GM12891 (cell line): ENCODE measurements at regions not wholly inside any gene's neighbourhood (a gene's known extent, or its start where the extent isn't known, plus 50 kb on each side); places are given as distances from the start of the nearest gene placed in this dataset.

Experiments used
- PAX5 ChIP-seq: IDR thresholded peaks from 2 replicates; pipeline ENCODE4 v1.6.1; 2011; ENCODE audit warnings: low read length, moderate library complexity, mild to moderate bottlenecking; ENCODE audit not compliant: insufficient read depth, severe bottlenecking
- POLR2A ChIP-seq: IDR thresholded peaks from 2 replicates; pipeline ENCODE4 v1.6.1; 2011; ENCODE audit warnings: low read depth, low read length, control low read depth
- POLR2AphosphoS5 ChIP-seq: IDR thresholded peaks from 2 replicates; pipeline ENCODE4 v1.6.1; 2011; ENCODE audit warnings: low read depth, low read length, control low read depth
- POU2F2 ChIP-seq: IDR thresholded peaks from 2 replicates; pipeline ENCODE4 v1.6.1; 2011; ENCODE audit warnings: low read depth, mild to moderate bottlenecking, control low read depth, low read length, moderate library complexity
- SPI1 ChIP-seq: IDR thresholded peaks from 2 replicates; pipeline ENCODE4 v1.6.1; 2011; ENCODE audit warnings: low read depth, low read length, control low read depth
- TAF1 ChIP-seq: IDR thresholded peaks from 2 replicates; pipeline ENCODE4 v1.6.1; 2011; ENCODE audit warnings: low read depth, low read length, control low read depth

DNA sequence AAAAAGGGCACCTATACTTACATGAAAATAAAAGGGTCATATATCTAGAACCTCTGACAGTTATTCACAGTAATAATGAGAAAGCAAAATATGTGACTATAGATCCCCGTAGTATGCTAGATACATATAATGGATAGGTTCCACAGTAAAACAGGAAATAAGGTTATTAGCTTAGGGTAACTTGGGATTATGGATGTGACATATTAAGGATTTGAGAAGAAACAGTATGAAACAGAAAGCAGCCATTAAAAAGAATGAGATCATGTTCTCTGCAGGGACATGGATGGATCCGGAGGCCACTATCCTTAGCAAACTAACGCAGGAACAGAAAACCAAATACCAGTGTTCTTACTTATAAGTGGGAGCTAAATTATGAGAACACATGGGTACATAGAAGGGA, 1547.3 kb downstream of the BRINP3 start:
- TF ChIP-seq POLR2A (no peak), TAF1 (no peak), POLR2AphosphoS5 (no peak), POU2F2 (no peak), SPI1 (no peak), PAX5 (no peak)
